ENCODE measurements at regions not wholly inside any gene's neighbourhood (a gene's known extent, or its start where the extent isn't known, plus 50 kb on each side); places are given as distances from the start of the nearest gene placed in this dataset.

DNA sequence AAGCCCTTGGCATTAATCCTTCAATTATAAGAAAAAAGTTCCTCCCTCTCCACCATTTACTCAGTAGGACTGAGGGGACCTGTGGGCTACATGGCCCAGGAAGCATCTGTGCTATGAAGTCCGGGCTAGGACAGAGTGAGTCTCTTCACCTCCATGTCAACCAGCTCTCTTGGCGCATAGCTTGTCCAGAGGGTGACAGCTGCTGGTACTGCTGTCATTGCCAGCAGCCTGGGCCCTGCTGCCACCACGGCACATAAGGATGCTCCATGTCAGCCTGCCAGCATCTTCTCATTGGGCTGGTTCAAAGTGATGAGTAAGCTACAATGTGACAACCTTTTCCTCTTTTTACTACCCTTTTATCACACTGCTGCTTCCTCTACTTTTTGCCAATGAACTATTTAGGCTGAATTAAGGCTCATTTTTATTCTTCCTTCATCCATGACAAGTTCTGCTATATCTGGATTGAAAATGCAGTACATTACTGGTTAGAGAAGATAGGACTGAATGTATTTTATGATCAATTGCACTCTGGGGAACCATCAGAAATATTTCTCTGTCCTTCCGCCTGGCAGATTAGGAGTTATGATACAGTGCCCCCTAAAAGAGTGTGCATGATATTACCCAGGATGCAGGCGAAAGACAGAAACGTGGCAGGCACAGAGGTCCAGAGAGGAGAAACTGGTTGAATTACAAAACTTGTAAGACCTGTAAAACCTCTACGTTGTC is 258.9 kb upstream of the TNP1 start:
- Histone ChIP-seq H3K36me3 (ENCODE audit: insufficient read depth, low read length) (no peaks in the 10 kb centered on the region), H3K4me1 (ENCODE audit: low read length) (no peaks in the 10 kb centered on the region), H3K79me2 (ENCODE audit: low read length) (no peaks in the 10 kb centered on the region), H3K9me2 (replicated peaks; ENCODE audit: insufficient read depth, low read length) (no peaks in the 10 kb centered on the region), H3K9me3 (ENCODE audit: low read length) (no peaks in the 10 kb centered on the region), H3K9ac (ENCODE audit: low read length) (no peak overlapping the region), H3K4me2 (ENCODE audit: low read depth, low read length, poor library complexity, severe bottlenecking) (no peak overlapping the region), H3K27me3 (ENCODE audit: low read length) (no peaks in the 10 kb centered on the region), H4K20me1 (ENCODE audit: insufficient read depth, low read depth, low read length) (no peaks in the 10 kb centered on the region), H3K27ac (ENCODE audit: low read length) (no peak overlapping the region), H2AFZ (ENCODE audit: low read length) (no peak overlapping the region), H3K4me3 (ENCODE audit: low read length) (no peak overlapping the region)
- no peak for DNase-seq

DNA sequence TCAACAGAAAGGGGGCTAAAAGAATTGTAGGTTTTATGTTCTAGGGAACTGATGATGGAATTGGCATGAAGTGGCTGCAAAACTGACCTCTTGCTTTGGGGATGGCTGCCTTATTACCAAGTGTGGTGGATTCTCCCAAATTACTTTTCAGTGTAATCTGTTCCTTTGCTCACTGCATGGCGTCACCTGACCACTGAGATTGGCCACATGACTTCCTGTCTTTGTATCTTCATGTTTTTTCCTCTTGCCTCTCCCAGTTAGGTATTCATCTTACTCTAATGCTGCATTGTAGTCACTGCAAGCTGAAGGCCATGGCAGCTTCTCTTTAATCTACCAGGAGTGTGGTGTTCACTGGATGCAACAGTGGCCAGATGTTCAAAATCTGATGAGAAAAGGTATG is 257.7 kb upstream of the TNP1 start:
- H3K4me3 ChIP-seq (ENCODE audit: low read length): no peak overlapping the region
- no peaks in the 10 kb centered on the region for H3K4me1 ChIP-seq (ENCODE audit: low read length)
- H3K27ac ChIP-seq (ENCODE audit: low read length): no peak overlapping the region
- H3K36me3 ChIP-seq (ENCODE audit: insufficient read depth, low read length): no peaks in the 10 kb centered on the region
- no peak overlapping the region for H3K4me2 ChIP-seq (ENCODE audit: low read depth, low read length, poor library complexity, severe bottlenecking)
- no peaks in the 10 kb centered on the region for H3K79me2 ChIP-seq (ENCODE audit: low read length)
- no peak overlapping the region for H2AFZ ChIP-seq (ENCODE audit: low read length)
- no peaks in the 10 kb centered on the region for H3K27me3 ChIP-seq (ENCODE audit: low read length)
- DNase-seq: no peak
- H3K9me3 ChIP-seq (ENCODE audit: low read length): no peaks in the 10 kb centered on the region
- H4K20me1 ChIP-seq (ENCODE audit: insufficient read depth, low read depth, low read length): no peaks in the 10 kb centered on the region
- no peak overlapping the region for H3K9ac ChIP-seq (ENCODE audit: low read length)
- no peaks in the 10 kb centered on the region for H3K9me2 ChIP-seq (replicated peaks; ENCODE audit: insufficient read depth, low read length)

DNA sequence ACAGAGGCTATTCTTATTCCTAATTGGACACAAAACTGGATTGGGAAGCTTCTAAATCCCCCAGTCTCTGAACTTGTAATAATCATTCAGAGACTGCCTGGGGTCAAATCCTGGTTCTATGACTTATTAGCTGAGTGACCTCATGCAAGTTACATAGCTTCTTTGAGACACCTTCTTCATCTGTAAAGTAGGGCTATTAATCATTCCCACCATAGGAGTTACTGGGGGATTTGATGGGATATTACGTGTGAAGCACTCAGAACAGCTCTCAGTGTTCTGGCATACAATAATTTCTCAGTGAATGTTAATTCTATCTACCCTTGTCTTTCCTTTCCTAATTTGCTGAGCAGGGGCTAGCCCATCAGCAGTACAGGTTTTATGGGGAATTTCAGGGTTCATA is 256.7 kb upstream of the TNP1 start:
- no peak for DNase-seq
- H3K79me2 ChIP-seq (ENCODE audit: low read length): no peaks in the 10 kb centered on the region
- H3K36me3 ChIP-seq (ENCODE audit: insufficient read depth, low read length): no peaks in the 10 kb centered on the region
- no peak overlapping the region for H3K9ac ChIP-seq (ENCODE audit: low read length)
- no peaks in the 10 kb centered on the region for H3K4me1 ChIP-seq (ENCODE audit: low read length)
- H3K27me3 ChIP-seq (ENCODE audit: low read length): no peaks in the 10 kb centered on the region
- H4K20me1 ChIP-seq (ENCODE audit: insufficient read depth, low read depth, low read length): no peaks in the 10 kb centered on the region
- no peak overlapping the region for H3K4me3 ChIP-seq (ENCODE audit: low read length)
- H3K4me2 ChIP-seq (ENCODE audit: low read depth, low read length, poor library complexity, severe bottlenecking): no peak overlapping the region
- no peak overlapping the region for H3K27ac ChIP-seq (ENCODE audit: low read length)
- no peak overlapping the region for H2AFZ ChIP-seq (ENCODE audit: low read length)
- no peaks in the 10 kb centered on the region for H3K9me3 ChIP-seq (ENCODE audit: low read length)
- H3K9me2 ChIP-seq (replicated peaks; ENCODE audit: insufficient read depth, low read length): no peaks in the 10 kb centered on the region

DNA sequence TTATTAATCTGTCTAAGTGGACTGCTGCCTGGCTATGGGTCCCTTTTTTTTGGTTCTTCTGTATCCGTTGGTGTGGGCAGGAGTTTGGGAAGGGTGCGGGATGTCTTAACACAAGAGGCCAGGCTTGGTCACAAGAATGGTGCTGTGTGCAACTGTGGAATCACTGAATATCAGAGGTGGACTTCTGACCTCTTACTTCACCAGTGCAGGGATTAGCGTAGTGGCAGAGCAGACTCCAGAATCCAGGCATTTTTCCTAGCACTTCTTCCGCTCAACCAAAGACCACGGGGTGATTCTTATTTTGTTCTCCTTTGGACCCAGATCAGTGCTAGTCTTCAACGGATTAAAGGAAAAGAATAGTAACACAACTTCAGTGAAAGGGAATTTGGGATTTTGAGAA is 254.3 kb upstream of the TNP1 start:
- no peaks in the 10 kb centered on the region for H3K9me3 ChIP-seq (ENCODE audit: low read length)
- no peak overlapping the region for H3K9ac ChIP-seq (ENCODE audit: low read length)
- DNase-seq: no peak

DNA sequence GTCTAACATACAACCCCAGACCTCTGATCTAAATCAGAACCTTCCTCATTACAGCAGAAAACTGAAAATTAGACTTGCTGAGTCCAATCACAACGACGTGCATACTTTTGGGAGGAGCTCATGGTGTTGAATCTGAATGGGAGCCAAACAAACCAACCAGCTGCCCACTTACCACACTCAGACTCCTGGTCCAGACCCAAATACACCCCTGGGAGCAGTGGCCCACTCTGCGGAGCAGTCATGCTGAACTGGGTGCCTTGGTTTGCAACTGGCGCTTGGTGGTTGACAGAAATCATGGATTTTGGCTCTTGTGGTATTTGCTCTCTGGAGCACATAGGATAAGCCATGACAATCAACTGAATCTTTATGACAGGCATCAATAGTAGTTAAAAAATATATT is 253.6 kb upstream of the TNP1 start:
- no peaks in the 10 kb centered on the region for H3K9me3 ChIP-seq (ENCODE audit: low read length)
- no peak overlapping the region for H3K4me3 ChIP-seq (ENCODE audit: low read length)
- no peaks in the 10 kb centered on the region for H3K79me2 ChIP-seq (ENCODE audit: low read length)
- no peak for DNase-seq
- H3K9ac ChIP-seq (ENCODE audit: low read length): no peak overlapping the region
- no peaks in the 10 kb centered on the region for H3K9me2 ChIP-seq (replicated peaks; ENCODE audit: insufficient read depth, low read length)
- H3K4me2 ChIP-seq (ENCODE audit: low read depth, low read length, poor library complexity, severe bottlenecking): no peak overlapping the region
- H3K4me1 ChIP-seq (ENCODE audit: low read length): no peaks in the 10 kb centered on the region
- no peaks in the 10 kb centered on the region for H3K36me3 ChIP-seq (ENCODE audit: insufficient read depth, low read length)
- H3K27ac ChIP-seq (ENCODE audit: low read length): no peak overlapping the region
- no peak overlapping the region for H2AFZ ChIP-seq (ENCODE audit: low read length)
- H3K27me3 ChIP-seq (ENCODE audit: low read length): no peaks in the 10 kb centered on the region
- H4K20me1 ChIP-seq (ENCODE audit: insufficient read depth, low read depth, low read length): no peaks in the 10 kb centered on the region

More for the DNA sequence above, 254.3 kb upstream of the TNP1 start:
- Histone ChIP-seq H3K9me2 (replicated peaks; ENCODE audit: insufficient read depth, low read length) (no peaks in the 10 kb centered on the region), H3K79me2 (ENCODE audit: low read length) (no peaks in the 10 kb centered on the region), H4K20me1 (ENCODE audit: insufficient read depth, low read depth, low read length) (no peaks in the 10 kb centered on the region), H3K4me3 (ENCODE audit: low read length) (no peak overlapping the region), H3K4me1 (ENCODE audit: low read length) (no peaks in the 10 kb centered on the region), H2AFZ (ENCODE audit: low read length) (no peak overlapping the region), H3K27me3 (ENCODE audit: low read length) (no peaks in the 10 kb centered on the region), H3K36me3 (ENCODE audit: insufficient read depth, low read length) (no peaks in the 10 kb centered on the region), H3K27ac (ENCODE audit: low read length) (no peak overlapping the region), H3K4me2 (ENCODE audit: low read depth, low read length, poor library complexity, severe bottlenecking) (no peak overlapping the region)

DNA sequence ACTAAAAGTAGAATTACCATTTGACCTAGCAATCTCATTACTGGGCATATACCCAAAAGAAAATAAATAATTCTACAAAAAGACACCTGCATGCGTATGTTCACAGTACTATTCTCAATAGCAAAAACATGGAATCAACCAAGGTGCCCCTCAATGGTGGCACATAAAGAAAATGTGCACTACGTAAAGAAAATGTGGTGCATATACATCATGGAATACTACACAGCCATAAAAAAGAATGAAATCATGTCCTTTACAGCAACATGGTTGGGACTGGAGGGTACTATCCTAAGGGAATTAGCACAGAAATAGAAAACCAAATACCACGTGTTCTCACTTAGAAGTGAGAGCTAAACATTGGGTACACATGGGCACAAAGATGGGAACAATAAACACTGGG is 250.7 kb upstream of the TNP1 start:
- H3K9ac ChIP-seq (ENCODE audit: low read length): no peak overlapping the region
- no peaks in the 10 kb centered on the region for H3K79me2 ChIP-seq (ENCODE audit: low read length)
- no peaks in the 10 kb centered on the region for H3K9me3 ChIP-seq (ENCODE audit: low read length)
- H3K9me2 ChIP-seq (replicated peaks; ENCODE audit: insufficient read depth, low read length): no peaks in the 10 kb centered on the region
- no peak overlapping the region for H3K27ac ChIP-seq (ENCODE audit: low read length)
- DNase-seq: no peak
- H3K36me3 ChIP-seq (ENCODE audit: insufficient read depth, low read length): no peaks in the 10 kb centered on the region
- no peaks in the 10 kb centered on the region for H3K4me1 ChIP-seq (ENCODE audit: low read length)
- H4K20me1 ChIP-seq (ENCODE audit: insufficient read depth, low read depth, low read length): no peaks in the 10 kb centered on the region
- H3K27me3 ChIP-seq (ENCODE audit: low read length): no peaks in the 10 kb centered on the region
- no peak overlapping the region for H2AFZ ChIP-seq (ENCODE audit: low read length)
- no peak overlapping the region for H3K4me2 ChIP-seq (ENCODE audit: low read depth, low read length, poor library complexity, severe bottlenecking)
- no peak overlapping the region for H3K4me3 ChIP-seq (ENCODE audit: low read length)

DNA sequence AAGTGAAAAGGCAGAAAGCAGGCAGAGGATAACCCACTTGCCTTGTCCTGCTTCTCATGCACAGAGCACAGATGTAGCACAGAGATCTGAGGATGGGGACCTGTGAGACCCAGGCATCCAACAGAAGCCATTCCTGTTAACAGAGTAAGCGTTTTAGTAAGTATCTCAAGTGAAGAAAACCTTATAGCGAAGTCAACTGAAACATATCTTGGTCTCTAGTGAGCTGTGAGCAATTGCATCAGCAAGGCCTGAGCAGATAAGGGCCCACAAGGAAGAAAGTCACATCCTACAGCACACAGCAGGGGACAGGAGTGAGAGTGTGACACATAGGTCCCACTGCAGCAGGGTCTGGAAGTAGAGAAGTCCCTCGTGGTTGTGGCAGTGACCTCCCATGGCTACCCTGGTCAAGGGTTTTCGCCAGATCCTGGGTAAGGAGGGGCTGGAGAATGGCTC is 248.7 kb upstream of the TNP1 start:
- Histone ChIP-seq H2AFZ (ENCODE audit: low read length) (no peak overlapping the region), H3K9me2 (replicated peaks; ENCODE audit: insufficient read depth, low read length) (no peaks in the 10 kb centered on the region), H3K36me3 (ENCODE audit: insufficient read depth, low read length) (no peaks in the 10 kb centered on the region), H4K20me1 (ENCODE audit: insufficient read depth, low read depth, low read length) (no peaks in the 10 kb centered on the region), H3K4me2 (ENCODE audit: low read depth, low read length, poor library complexity, severe bottlenecking) (no peak overlapping the region), H3K9me3 (ENCODE audit: low read length) (no peaks in the 10 kb centered on the region), H3K79me2 (ENCODE audit: low read length) (no peaks in the 10 kb centered on the region), H3K27me3 (ENCODE audit: low read length) (no peaks in the 10 kb centered on the region), H3K27ac (ENCODE audit: low read length) (no peak overlapping the region), H3K9ac (ENCODE audit: low read length) (no peak overlapping the region), H3K4me1 (ENCODE audit: low read length) (no peaks in the 10 kb centered on the region), H3K4me3 (ENCODE audit: low read length) (no peak overlapping the region)
- DNase-seq: no peak

DNA sequence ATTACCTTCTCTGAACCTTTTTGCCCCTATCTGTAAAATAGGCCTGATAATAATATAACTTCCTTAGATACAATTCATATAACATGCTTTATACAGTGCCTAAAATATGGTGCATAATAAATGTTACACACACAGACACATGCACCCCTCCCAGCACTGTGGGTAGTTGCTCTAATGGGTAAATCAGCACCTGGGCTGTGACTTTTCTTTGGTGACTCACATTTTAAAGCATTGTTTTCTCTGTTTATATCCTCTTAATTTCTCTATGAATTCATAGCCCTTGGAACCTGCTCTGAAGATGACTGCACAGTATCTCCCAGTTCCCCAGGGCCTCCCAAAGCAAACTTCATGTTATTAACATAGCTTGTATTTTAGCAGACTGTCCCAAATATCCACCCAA is 248.2 kb upstream of the TNP1 start:
- Histone ChIP-seq H2AFZ (ENCODE audit: low read length) (no peak overlapping the region), H3K36me3 (ENCODE audit: insufficient read depth, low read length) (no peaks in the 10 kb centered on the region), H3K27me3 (ENCODE audit: low read length) (no peaks in the 10 kb centered on the region), H3K9me2 (replicated peaks; ENCODE audit: insufficient read depth, low read length) (no peaks in the 10 kb centered on the region), H3K79me2 (ENCODE audit: low read length) (no peaks in the 10 kb centered on the region), H3K4me3 (ENCODE audit: low read length) (no peak overlapping the region), H3K9ac (ENCODE audit: low read length) (no peak overlapping the region), H3K9me3 (ENCODE audit: low read length) (no peaks in the 10 kb centered on the region), H3K4me2 (ENCODE audit: low read depth, low read length, poor library complexity, severe bottlenecking) (no peak overlapping the region), H4K20me1 (ENCODE audit: insufficient read depth, low read depth, low read length) (no peaks in the 10 kb centered on the region), H3K4me1 (ENCODE audit: low read length) (no peaks in the 10 kb centered on the region), H3K27ac (ENCODE audit: low read length) (no peak overlapping the region)
- no peak for DNase-seq
